AG10803 (cell line): ENCODE measurements at regions not wholly inside any gene's neighbourhood (a gene's known extent, or its start where the extent isn't known, plus 50 kb on each side); places are given as distances from the start of the nearest gene placed in this dataset.

Experiments
- DNase-seq: peaks from one replicate; pipeline ENCODE4 v3.0.0; 2010; ENCODE audit warnings: low read depth
- H3K4me3 ChIP-seq: 2 replicates; pipeline ENCODE4 v1.5.1; 2011; ENCODE audit warnings: mild to moderate bottlenecking, low read length, control low read depth
- TF ChIP-seq, protein P1 (sequence below): conservative IDR thresholded peaks from 2 replicates; pipeline ENCODE4 v1.5.1; 2011; ENCODE audit warnings: mild to moderate bottlenecking, low read length, control low read depth, inconsistent platforms

DNA sequence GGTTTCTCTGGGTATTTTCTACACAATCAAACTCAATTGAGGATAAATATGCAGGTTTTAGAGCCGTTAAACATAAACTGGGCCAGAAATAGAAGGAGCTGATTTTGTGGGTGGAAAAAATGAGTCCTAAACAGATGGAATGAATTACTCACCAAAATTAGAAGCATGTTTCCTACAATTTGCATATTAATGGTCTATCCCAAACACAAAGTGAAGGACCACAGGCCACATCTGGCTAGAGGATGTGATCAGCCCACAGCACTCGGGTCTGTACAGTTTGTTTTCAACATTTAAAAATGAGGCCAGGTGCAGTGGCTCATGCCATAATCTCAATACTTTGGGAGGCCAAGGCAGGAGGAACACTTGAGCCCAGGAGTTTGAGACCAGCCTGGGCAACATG is 296.3 kb downstream of the PREX1 start:
- TF ChIP-seq, protein P1, sequence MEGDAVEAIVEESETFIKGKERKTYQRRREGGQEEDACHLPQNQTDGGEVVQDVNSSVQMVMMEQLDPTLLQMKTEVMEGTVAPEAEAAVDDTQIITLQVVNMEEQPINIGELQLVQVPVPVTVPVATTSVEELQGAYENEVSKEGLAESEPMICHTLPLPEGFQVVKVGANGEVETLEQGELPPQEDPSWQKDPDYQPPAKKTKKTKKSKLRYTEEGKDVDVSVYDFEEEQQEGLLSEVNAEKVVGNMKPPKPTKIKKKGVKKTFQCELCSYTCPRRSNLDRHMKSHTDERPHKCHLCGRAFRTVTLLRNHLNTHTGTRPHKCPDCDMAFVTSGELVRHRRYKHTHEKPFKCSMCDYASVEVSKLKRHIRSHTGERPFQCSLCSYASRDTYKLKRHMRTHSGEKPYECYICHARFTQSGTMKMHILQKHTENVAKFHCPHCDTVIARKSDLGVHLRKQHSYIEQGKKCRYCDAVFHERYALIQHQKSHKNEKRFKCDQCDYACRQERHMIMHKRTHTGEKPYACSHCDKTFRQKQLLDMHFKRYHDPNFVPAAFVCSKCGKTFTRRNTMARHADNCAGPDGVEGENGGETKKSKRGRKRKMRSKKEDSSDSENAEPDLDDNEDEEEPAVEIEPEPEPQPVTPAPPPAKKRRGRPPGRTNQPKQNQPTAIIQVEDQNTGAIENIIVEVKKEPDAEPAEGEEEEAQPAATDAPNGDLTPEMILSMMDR = no peak
- peak; percentile 12 for DNase-seq
- no peak overlapping the region for H3K4me3 ChIP-seq

- no peak overlapping the region for H3K4me3 ChIP-seq
- TF ChIP-seq, protein P1 = no peak
- DNase-seq = no peak
These were observed 296.8 kb downstream of the PREX1 start for GRCh38 chr20:48530957-48531356.

GRCh38 chr20:48528346-48528745 is 299.5 kb downstream of the PREX1 start:
- H3K4me3 ChIP-seq = no peak overlapping the region
- TF ChIP-seq, protein P1 = no peak
- no peak for DNase-seq

- no peak overlapping the region for H3K4me3 ChIP-seq
- TF ChIP-seq, protein P1 = no peak
- no peak for DNase-seq
These were observed 300.0 kb downstream of the PREX1 start for GRCh38 chr20:48527771-48528170.

- TF ChIP-seq, protein P1 = no peak
- DNase-seq = no peak
- no peak overlapping the region for H3K4me3 ChIP-seq
These were observed 300.9 kb downstream of the PREX1 start for GRCh38 chr20:48526936-48527335.

DNA sequence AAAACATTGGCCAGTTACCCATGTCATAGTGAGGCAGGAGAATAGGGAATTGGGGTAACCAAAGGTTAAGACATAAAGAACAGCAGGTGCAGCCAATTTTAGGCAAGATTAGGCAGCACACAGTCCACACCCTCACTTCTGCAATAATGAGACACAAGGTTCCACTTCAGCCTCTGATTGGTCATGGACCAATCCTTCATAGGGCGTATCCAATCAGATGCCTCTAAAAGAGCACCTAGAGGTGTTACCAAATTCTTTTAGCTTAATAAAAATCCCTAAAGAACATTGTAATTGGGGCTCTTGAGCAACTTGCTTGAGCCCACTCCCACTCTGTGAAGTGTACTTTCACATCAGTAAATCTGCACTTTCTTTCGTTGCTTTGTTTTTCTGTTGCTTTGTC is 302.4 kb downstream of the PREX1 start:
- TF ChIP-seq, protein P1 = no peak
- DNase-seq = no peak
- no peak overlapping the region for H3K4me3 ChIP-seq

GRCh38 chr20:48524582-48524981 is 303.2 kb downstream of the PREX1 start:
- H3K4me3 ChIP-seq = no peak overlapping the region
- TF ChIP-seq, protein P1 = no peak
- no peak for DNase-seq
